HG03469 (cell line): ENCODE measurements at regions not wholly inside any gene's neighbourhood (a gene's known extent, or its start where the extent isn't known, plus 50 kb on each side); places are given as distances from the start of the nearest gene placed in this dataset.

Experiments used
- ATAC-seq: cut with Tn5 transposase; IDR thresholded peaks from one replicate; pipeline ENCODE4 v1.9.1; 2021; ENCODE audit warnings: mild to moderate bottlenecking, moderate library complexity, moderate number of reproducible peaks; ENCODE audit not compliant: unreplicated experiment

DNA sequence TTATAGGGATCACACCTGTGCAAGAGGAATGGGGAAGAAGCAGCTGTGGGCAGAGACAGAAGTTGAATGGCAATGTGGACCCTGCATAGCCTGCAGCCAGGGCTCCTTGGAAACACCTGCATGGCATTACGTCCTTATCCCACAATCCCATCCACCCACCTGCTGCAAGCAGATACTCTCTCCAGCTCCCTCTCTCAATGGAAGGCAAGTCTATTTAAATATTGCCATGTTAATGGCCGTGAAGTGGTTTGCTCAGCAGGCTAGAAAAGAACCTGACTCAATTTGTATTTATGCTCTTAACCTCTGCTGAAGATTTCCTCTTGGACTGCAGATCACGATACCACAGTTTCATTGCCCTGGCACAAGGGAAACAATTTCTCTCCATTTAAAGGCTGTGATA, 417.0 kb downstream of the TYW1 start:
- ATAC-seq, result no peak

DNA sequence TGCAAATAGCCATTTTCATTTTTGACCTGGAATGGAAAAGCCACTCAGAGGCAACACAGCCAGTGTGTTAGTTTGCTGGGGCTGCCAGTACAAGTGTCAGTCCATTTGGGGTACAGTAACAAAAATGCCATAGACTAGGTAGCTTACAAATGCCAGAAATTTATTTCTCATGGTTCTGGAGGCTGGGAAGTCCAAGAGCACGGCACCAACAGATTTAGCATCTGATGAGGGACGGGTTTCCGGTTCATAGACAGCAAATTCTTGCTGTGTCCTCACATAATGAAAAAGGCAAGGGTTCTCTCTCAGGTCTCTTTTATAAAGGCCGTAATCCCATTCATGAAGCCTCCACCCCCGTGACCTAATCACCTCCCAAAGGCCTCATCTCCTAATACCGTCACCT, 418.2 kb downstream of the TYW1 start:
- no peak for ATAC-seq

DNA sequence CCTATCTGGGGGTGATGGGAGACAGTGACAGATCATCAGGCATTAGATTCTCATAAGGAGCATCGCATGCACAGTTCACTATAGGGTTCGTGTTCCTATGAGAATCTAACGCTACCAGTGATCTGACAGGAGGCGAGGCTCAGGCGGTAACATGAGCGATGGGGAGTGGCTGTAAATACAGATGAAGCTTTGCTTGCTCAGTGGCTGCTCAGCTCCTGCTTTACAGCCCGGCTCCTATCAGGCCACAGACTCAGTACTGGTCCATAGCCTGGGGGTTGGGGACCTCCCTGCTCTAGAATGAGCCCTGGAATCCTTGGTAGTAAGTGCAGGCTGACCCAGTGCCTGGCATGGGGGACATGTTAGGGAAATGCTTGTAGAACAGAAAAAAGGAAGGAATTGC, 426.0 kb downstream of the TYW1 start:
- ATAC-seq, result no peak

DNA sequence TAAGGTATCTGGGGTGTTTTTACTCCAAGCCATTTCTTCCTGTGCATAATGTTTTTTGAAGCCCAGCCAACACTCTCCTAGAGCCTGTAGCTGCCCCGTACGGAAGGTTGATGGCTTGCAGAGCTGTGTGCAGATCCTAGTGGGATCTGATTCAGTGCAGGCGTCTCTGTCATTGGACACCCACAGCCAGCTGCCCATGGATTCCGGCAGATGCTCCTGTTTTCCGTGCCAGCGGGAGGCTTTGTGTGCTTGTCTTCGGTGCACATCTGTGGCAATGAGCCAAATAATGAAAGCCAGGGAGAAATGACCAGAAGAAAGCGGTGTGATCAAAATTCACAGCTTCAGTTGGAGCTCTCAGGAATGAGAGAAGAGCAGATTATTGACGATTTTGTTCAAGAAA, 426.4 kb downstream of the TYW1 start:
- no peak for ATAC-seq

DNA sequence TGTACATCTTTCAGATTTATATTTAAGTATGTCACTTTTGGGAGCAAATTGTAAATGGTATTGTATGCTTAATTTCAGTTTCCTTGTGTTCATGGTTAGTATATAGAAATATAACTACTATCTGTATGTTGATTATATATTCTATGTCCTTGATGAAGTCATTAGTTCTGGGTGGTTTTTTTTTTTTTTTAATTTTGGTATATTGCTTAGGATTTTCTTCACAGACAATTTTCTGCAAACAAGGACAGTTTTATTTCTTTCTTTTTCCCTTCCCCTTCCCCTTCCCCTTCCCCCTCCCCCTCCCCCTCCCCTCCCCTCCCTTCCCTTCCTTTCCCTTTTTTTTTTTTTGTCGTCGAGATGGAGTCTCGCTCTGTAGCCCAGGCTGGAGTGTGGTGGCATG, 430.0 kb downstream of the TYW1 start:
- no peak for ATAC-seq

DNA sequence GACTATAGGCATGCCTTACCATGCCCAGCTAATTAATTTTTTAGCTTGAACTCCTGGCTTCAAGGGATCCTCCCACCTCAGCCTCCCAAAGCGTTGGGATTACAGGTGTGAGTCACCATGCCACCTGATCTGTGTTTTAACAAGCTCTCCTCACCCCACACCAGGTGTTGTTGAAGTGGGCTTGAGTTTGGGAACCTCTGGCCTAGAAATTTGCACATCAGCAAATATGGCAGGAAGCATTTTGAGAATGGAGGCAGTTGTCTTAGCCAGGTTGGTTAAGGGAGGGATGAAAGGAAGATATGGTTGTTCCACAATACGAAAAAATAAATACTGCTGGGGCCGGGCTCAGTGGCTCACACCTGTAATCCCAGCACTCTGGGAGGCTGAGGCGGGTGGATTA, 433.1 kb downstream of the TYW1 start:
- ATAC-seq, result no peak

DNA sequence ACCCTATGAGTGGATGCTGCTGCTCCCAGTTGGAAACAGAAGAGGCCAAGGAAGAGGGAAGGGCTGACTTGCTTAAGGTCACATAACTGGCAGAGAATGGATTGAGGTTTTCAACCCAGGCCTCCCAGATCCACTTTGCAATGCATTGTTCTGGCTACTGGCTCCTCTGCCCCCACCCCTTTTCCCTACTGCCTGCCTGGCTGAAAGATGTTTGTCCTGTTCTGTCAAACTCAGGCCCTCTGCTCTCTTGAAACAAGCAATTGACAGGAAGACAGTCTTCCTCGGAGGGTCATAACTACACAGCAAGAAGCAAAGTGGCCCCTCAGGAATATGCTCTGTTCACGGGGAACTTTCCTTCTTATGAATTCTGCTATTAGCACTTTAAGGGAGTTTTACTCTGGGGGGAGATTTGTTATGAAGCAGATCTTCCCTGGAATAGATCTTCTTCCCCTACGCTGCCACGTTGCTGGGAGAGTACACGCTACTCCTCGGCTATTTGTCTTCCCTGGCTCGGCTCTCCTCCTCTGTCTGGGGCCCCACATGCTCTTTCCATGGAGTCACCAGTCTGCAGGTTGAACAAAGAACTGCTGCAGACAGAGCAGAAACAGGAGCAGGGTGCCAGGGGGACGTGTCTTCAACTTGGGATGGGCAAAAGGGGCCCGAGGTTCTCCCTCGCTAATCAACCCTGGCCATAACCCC, 436.1 kb downstream of the TYW1 start:
- no peak for ATAC-seq

DNA sequence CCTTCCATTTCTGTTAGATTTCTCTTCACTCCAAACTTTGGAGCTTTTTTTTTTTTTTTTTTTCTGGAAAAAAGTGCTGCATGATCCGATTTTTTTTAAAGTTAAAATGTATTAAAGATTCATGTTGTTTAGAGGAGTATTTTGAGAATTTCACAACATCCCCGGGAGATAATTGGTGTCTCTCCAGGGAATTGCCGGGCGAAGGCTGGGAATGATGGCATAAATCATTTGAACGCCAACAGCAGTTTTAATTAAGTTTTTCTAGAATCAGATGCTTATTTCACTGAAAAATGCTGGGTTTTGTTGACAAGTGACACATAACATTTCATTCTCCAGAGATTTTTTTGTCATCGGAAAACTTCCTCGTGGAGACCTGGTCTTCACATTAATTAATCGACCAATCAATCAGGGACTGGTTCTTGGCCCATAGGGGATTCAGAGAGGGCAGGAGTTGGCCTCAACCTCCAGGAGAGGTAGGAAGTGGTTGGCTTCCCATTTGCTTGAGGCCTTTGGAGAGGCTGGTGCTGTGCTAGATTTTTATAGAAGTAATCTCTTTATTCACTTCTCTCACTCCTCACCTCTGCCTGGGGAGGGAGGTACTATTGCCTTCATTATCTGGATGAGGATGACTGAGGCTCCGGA, 439.4 kb downstream of the TYW1 start:
- ATAC-seq, result no peak

DNA sequence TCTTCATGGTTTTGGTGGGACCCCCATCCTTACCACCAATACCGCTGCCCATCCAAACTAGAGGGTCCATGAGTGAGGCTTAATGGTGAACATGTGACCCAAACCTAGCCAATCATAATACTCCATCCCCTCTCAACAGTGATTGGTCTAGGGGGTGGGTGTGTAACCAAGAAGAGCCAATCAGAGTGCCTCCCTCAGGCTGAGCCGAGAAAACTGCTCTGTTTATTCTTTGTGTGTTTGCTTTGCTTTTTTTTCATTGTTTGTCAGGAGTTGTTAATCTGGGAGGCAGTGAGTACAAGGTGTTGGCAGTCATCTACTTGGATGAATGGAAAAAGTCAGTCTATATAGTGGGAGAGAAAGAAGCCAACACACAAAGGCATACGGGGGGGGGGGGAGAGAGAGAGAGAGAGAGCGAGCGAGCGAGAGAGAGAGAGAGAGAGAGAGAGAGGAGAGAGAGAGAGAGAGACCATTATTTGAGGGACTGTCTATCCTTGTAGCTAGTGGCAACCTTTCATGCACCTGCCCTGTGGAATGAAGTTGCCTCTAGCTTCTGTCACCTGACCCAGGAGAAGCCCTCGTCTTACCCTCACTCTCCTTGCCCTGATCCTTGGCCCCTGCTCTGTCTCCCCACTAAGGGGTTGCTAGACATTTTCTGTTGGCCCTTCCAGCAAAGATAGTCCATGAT, 441.7 kb downstream of the TYW1 start:
- no peak for ATAC-seq

DNA sequence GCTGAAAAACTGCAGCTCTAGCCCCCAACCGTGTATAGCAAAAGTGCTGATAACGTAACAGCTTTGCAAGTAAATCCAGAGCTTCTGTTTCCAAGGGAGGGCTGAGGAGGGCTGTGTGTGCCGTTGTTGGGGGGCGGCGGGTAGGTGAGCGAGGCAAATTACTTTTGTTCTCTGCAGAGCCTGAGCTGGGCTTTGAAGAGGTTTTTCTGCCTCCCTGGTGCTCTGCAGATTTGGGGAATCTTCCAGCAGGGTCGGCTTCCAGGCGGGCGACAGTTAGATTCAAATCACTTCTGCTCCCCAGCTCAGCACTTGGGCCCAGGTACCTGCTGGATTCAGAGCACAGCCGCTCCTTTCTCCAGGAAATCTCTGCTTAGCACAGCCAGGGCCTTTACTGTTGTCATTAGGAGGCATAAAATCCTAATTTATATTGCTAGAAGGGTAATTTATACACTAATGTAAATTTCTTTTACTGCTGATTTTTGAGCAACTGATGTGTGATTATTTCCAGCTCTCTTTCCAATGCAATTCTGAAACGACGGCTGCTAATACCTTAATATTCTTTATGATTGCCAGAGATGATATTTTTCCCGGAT, 442.4 kb downstream of the TYW1 start:
- no peak for ATAC-seq

DNA sequence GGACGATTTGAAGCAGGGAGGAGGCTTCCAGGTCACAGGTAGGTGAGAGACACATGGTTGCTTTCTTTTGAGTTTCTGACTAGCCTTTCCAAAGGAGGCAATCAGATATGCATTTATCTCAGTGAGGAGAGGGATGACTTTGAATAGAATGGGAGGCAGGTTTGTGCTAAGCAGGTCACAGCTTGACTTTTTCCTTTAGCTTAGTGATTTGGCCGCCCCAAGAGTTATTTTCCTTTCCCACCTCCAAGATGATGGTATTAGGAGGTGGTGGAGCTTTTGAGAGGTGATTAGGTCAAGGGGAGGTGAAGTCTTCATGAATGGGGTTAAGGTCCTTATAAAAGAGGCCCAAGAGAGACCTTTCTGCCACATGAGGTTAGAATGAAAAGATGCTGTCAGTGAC, 443.7 kb downstream of the TYW1 start:
- ATAC-seq, result no peak

DNA sequence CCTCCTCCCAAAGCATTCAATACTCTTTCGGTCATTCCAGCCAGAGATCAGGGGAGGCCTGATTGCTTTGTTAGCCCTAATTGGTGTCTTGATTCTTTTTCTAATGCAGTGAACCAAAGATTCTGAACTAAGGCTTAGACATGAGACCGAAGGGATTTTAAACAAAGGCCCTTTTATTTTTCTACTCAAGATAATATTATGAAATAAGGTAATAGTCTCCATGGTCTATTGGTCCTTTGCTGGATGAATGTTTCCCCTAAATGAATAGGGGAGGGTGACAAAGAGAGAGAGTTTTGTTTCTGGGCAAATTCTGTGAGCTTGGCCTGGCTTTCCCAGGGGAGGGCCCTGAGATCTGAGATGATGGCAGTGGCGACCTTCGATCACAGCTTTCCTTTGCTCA, 449.1 kb downstream of the TYW1 start:
- ATAC-seq, result no peak

DNA sequence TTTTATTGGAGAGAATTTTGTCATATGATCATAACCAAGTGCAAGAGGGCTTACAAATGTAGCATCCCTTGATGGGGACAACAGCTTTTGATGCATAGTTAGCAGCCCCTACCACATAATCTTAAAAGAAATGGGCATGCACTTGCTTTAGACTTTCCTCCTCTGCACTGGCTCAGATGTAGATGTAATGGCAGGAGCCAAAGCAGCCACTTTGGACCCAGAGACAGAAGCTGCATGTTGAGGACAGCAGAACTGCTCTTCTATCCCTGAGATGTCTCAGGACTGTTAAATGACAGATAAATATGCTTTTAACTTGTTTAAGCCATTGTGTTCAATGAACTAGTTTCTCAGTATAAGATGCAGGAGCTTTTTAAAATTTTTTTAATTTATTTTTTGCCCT, 450.7 kb downstream of the TYW1 start:
- ATAC-seq, result no peak

DNA sequence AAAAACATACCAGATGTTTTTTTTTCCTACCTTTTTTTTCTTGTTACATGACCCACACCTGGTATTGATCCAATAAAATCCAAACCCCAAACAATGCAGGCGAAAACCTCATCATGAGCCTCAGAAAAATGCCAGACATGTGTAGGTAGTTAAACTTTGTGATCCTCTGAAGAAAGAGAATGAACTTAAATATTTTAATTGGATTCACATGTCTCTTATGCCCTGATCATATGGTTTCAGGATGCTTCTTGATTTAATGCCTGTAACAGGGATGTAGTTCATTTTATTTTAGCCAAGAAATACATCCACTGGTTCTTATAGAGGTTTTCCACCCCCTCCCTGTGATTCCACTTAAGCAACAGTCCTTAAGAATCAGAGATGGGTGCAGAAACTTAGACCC, 451.6 kb downstream of the TYW1 start:
- no peak for ATAC-seq

DNA sequence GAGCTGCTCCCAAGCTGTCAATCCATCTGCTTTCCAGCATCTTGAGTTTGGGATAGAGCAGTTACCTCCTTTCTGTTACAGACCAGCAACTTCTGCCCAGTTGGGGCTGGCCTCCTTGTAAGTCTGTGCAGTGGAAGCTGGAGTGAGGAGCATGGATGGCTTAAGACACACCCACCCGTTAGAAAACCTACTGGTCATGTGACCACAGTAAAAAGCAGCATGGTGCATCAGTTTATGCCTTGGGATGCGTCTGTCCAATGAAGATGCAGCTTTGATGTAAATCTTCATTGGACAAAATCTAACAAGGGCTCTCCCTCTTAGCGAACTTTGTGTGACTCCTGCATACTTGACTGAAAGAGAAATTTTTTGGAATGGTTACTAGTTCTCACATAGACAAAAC, 453.5 kb downstream of the TYW1 start:
- no peak for ATAC-seq

DNA sequence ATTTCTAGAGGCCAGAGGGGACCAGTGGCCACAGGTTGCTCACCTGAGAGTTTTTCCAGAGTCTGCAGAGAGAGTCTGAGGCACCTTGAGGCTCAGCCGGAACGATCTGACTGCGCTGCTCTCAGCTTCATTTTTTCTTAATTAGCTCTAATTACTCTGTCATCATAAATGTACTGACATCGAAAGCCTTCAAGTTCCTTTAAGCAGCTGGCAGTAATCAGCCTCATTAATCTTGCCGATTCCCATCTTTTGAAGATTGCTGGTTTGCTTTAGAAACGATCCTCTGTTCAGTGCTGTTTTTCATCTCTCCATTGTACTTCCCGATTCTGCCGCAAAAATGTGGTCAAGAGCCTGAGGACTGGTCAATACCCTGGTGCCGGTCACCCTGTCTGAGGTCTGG, 454.7 kb downstream of the TYW1 start:
- no peak for ATAC-seq

DNA sequence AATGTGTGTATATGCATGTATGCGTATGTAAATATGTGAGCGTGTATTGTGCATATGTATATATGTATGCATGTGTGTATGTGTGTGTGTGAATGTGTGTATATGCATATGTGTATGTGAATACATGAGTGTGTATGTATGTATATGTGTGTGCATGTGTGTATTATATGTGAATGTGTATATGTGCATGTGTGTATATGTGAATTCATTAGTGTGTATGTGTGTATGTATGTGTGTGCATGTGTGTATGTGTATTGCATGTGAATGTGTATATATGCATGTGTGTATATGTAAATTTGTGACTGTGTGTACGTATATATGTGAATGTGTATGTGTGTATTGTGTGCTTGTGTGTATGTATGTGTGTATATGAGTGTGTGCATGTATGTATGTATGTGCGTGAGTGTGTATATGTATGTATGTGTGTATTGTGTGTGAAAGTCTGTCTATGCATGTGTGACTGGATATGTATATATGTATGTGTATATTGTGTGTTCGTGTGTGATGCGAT, 455.9 kb downstream of the TYW1 start:
- ATAC-seq, result no peak

DNA sequence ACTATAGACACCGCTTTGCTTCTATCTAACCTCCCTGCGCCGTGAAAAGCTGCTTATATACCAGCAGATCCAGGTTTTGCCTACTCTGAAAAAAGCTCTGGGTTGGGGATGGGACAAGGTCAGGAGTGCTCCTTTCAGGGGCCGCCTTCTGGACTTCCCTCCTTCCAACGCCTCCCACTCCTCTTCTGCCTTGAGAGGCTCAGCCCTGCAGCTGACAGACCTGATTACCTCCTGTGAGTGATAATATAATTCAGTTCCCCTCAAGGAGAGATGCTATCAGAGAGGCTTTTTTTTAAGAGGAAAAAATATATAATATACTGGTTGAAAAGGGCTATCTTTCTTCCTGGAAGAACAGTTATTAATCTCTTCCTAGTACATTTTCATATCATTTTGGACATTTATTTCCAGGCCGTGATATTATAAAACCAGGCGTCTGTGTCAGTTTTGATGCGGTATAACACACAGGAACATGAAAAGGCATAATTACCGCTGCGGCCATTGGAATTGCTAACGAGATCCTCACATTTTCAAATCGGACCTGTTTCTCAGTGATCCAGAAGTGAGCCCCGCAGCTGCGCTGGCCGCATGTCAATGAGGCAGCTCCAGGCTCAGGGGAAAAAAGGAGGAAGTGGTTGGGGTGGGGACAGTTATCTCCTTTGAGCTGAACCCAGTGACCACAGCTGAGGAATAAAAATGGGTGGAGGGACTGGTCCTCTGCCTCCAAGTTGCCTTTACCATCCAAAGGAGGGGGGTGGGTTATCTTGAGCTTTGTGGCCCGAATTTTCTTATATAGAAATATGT, 457.1 kb downstream of the TYW1 start:
- no peak for ATAC-seq

DNA sequence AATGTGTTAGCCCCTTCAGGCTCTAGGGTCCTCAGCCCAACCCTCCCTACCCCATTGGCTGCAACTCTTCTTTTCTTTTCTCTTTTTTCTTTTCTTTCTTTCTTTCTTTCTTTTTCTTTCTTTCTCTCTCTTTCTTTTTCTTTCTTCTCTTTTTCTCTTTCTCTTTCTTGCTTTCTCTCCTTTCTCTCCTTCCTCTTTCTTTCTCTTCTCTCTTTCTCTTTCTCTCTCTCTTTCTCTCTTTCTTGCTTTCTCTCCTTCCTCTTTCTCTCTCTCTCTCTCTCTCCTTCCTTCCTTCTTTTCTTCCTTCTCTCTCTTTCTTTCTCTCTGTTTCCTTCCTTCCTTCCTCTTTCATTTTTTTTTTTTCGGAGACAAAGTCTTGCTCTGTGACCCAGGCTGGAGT, 458.9 kb downstream of the TYW1 start:
- ATAC-seq, result no peak

DNA sequence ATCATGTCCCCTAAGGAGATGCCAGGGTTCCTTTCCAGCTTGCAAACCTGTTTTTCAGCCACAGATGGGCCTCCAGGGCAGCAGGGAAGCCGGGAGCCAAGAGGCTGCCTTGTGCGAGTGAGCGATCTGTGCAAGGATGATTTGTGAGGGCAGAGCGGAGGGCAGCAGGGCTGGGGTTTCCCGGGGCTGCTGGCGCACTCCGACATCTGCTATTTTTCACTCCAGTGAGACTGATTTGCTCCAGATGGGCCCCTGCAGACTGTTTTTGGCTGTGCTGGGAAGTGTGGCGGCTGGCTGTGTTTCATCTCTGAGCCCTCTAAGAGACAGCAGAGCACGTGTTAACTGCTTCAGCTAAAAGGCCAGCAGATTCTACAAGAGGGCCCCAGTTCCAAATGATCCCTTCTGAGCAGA, 466.2 kb downstream of the TYW1 start:
- ATAC-seq, result no peak

DNA sequence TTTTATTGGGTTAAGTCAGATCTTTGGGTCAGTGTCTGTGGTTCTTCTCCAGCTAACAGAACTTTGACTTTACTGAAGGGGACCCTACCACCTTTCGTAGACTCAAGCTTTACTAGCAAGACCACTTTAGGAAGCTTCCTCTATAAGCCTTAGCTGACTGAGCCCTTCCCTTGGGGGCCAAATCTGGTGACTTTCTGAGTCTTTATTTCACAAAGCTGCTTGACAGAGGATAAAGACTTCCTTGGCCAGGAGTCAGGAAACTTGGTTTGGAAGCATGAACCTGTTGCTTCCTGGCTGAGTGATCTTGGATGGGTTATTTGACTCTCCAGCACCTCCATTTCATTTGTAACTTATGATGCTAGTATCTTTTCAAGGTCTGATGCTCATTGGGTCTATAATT, 466.7 kb downstream of the TYW1 start:
- ATAC-seq, result no peak
